ENCODE measurements at regions not wholly inside any gene's neighbourhood (a gene's known extent, or its start where the extent isn't known, plus 50 kb on each side); places are given as distances from the start of the nearest gene placed in this dataset.

DNA sequence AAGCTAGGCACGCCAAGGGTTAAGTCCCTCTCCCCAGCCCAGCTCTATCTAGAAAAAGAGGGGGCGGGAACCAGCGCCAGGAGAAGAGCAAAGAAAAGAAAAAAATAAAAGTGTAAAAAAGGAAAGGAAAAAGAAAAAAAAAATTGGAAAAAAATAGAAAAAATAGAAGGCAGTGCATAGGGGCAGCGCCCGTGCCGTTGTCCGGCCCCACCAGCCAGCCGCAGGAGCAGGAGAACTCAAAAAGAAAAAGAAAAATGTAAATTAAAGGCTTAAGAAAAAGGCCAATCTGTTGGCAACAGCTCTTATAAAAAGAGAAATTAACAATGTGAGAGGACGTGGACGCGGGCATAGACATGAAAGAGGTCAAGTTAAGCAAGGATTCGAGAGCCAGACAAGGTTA is 105.4 kb upstream of the ZNF98 start:
- H2AFZ ChIP-seq (ENCODE audit: low read depth, low read length, poor library complexity, severe bottlenecking), result no peak overlapping the region
- ChIA-PET RAD21 (ENCODE audit: low non-redundant PET in 1 of 2, low total read pairs in 2 of 2, uncharacterized antibody in 2 of 2, unreplicated experiment in 2 of 2) (no interaction called here), CTCF (no interaction called here), POLR2A (no interaction called here)
- no peaks in the 10 kb centered on the region for H3K36me3 ChIP-seq (ENCODE audit: control insufficient read depth in 1 of 2, insufficient read depth in 2 of 2, low read length in 2 of 2)
- no peak overlapping the region for H3K9ac ChIP-seq (ENCODE audit: low read length)
- H3K27me3 ChIP-seq (ENCODE audit: insufficient read depth, low read length), result no peaks in the 10 kb centered on the region
- intact Hi-C loops (cut with micrococcal nuclease), result no loop called here
- TF ChIP-seq, protein P1, sequence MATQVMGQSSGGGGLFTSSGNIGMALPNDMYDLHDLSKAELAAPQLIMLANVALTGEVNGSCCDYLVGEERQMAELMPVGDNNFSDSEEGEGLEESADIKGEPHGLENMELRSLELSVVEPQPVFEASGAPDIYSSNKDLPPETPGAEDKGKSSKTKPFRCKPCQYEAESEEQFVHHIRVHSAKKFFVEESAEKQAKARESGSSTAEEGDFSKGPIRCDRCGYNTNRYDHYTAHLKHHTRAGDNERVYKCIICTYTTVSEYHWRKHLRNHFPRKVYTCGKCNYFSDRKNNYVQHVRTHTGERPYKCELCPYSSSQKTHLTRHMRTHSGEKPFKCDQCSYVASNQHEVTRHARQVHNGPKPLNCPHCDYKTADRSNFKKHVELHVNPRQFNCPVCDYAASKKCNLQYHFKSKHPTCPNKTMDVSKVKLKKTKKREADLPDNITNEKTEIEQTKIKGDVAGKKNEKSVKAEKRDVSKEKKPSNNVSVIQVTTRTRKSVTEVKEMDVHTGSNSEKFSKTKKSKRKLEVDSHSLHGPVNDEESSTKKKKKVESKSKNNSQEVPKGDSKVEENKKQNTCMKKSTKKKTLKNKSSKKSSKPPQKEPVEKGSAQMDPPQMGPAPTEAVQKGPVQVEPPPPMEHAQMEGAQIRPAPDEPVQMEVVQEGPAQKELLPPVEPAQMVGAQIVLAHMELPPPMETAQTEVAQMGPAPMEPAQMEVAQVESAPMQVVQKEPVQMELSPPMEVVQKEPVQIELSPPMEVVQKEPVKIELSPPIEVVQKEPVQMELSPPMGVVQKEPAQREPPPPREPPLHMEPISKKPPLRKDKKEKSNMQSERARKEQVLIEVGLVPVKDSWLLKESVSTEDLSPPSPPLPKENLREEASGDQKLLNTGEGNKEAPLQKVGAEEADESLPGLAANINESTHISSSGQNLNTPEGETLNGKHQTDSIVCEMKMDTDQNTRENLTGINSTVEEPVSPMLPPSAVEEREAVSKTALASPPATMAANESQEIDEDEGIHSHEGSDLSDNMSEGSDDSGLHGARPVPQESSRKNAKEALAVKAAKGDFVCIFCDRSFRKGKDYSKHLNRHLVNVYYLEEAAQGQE (IDR thresholded peaks at IDR 0.05; ENCODE audit: low read depth), result no peak
- TF ChIP-seq ELF1 (IDR thresholded peaks at IDR 0.05; ENCODE audit: borderline replicate concordance, low read depth), result no peak
- TF ChIP-seq, protein P2, sequence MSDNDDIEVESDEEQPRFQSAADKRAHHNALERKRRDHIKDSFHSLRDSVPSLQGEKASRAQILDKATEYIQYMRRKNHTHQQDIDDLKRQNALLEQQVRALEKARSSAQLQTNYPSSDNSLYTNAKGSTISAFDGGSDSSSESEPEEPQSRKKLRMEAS (IDR thresholded peaks at IDR 0.05), result no peak
- no peak for TF ChIP-seq TCF7L2 (IDR thresholded peaks at IDR 0.05; ENCODE audit: borderline replicate concordance, extremely low read depth, insufficient read depth, insufficient read length)
- TF ChIP-seq SRF (IDR thresholded peaks at IDR 0.05; ENCODE audit: low read depth), result no peak
- no peak for TF ChIP-seq CBX3 (IDR thresholded peaks at IDR 0.05; ENCODE audit: low read depth)
- no peak for TF ChIP-seq SIN3A (IDR thresholded peaks at IDR 0.05; ENCODE audit: low read depth)
- DNase-seq (ENCODE audit: low read depth, low spot score), result no peak
- no peak overlapping the region for H3K27ac ChIP-seq (ENCODE audit: low read depth, low read length)
- H3K4me3 ChIP-seq (replicated peaks in 1 of 2; ENCODE audit: low read depth in 1 of 2, low read length in 2 of 2), result no peak overlapping the region
- no peaks in the 10 kb centered on the region for H3K9me2 ChIP-seq (ENCODE audit: insufficient read depth)
- H3K4me1 ChIP-seq (ENCODE audit: control insufficient read depth in 1 of 2, insufficient read depth in 2 of 2, low read length in 2 of 2), result no peaks in the 10 kb centered on the region
- no peaks in the 10 kb centered on the region for H3K79me2 ChIP-seq (ENCODE audit: insufficient read depth, low read length)
- H3K9me3 ChIP-seq (ENCODE audit: control insufficient read depth in 1 of 2, insufficient read depth in 1 of 2, low read depth in 1 of 2, low read length in 2 of 2), result peaks cover 8 to 22% of the 10 kb centered on the region in 2 experiments; a peak in 2 of 4 replicates
- ATAC-seq, result no peak
- H4K20me1 ChIP-seq (ENCODE audit: insufficient read depth), result no peaks in the 10 kb centered on the region
- H3K4me2 ChIP-seq (ENCODE audit: low read length), result no peak overlapping the region
- BruUV-seq (replicated peaks), result no TSS peak
